ENCODE measurements at regions not wholly inside any gene's neighbourhood (a gene's known extent, or its start where the extent isn't known, plus 50 kb on each side); places are given as distances from the start of the nearest gene placed in this dataset.
"Not testable (repeated sequence)": the region's sequence is repeated elsewhere in the genome, so short reads cannot be mapped to it uniquely, and the experiment has no call there.

DNA sequence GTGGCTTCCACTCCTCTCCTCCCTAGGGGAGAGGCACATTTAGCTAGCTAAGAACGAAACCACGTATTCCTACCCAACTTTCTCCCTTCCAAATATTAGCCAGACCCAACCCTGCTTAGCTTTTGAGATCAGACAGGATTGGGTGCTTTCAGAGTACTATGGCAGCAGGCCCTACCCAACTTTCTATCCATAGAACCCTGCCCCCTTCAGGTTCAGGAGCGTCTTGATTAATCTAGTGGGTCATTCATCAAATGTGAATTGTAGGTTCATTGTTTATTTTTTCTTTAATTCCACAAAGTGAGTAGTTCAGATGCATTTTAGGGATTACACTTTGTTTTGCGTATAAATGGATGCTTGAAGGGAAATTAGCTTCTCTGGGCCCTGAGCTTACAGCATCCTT is 188.3 kb downstream of the MIB1 start:
- no peak for ATAC-seq
- no peak for DNase-seq

DNA sequence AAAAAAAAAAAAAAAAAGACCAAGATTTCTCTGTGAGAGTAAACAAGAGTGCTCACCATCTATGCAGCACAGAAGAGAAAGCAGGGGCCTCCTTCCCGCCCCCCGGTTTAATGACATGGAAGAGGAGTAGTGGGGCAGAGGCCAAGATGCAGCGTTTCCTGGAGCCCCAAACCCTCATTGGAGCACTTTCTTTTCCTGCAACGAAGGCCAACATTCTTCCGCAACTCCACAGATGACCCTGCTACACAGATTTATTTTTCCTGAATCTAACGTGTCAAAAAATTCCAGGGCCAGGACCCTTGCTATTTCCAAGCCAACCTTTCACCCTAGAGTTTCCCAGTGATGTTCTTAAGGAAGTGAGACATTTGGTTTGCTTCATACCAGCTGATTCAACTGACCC is 189.6 kb downstream of the MIB1 start:
- ATAC-seq (no peak), DNase-seq (no peak)

- DNase-seq (no peak), ATAC-seq (no peak)
These were observed 193.6 kb downstream of the MIB1 start for GRCh38 chr18:21933931-21934765.

- DNase-seq (no peak), ATAC-seq (no peak)
These were observed 194.1 kb downstream of the MIB1 start for GRCh38 chr18:21934766-21935015.

DNA sequence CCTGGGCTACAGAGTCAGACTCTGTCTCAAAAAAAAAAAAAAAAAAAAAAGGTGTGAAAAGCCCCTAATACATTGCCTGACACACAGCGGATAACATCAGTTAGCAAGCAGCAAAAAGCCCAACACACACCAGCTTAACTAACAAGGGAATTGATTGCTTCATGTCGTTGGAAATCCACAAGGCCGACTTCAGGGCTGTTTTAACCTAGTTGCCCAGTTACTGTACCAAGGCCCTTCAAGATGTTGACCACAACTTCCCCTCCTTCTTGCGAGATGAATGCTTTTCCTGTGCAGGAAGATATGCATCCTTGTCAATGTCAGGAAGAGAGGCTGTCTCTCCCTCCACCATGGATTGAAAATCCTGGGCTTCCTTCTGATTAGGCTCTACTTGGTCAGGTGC is 202.9 kb downstream of the MIB1 start:
- DNase-seq (no peak), ATAC-seq (no peak)

- ATAC-seq (no peak), DNase-seq (no peak)
These were observed 208.9 kb downstream of the MIB1 start for GRCh38 chr18:21949326-21950015.

GRCh38 chr18:21955757-21956652 is 213.4 kb upstream of the GATA6 start:
- ATAC-seq (peak; percentile 84), DNase-seq (peak; percentile 82)

DNA sequence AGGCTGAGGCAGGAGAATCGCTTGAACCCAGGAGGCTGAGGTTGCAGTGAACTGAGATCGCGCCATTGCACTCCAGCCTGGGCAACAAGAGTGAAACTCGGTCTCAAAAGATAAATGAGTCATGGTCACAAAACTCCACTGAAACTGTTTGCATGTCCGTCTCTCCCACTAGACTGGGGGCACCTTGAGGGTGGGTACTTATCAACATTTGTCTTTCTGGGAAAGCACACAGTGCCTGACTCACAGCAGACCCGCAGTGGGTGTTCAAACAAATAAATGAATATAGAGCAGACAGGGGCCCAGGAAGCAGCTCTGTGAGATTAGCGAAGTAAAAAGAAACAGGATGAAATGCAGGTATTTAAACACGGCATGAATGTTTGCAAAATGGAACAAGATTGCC is 211.1 kb upstream of the GATA6 start:
- ATAC-seq (no peak), DNase-seq (no peak)

- DNase-seq (no peak), ATAC-seq (no peak)
These were observed 210.5 kb upstream of the GATA6 start for GRCh38 chr18:21958707-21959450.

DNA sequence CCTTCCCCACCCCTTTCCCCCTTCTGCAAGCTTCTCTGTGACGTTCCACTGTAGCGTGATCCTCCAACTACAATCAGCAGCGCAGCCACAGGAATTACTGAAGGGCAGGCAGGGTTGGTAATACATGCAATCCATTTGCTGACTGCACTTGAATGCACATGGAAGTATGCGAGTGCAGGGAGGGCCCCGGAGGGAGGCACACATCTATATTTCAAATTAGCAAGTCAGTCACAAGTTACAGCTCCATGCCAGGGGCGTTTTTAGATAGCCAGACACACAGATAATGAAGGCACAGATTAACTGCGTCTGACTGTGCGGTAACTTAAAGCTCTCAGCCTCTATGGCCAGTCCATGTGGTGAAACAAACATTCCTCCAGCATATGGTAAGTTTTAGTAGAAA is 209.2 kb upstream of the GATA6 start:
- ATAC-seq (no peak), DNase-seq (no peak)

DNA sequence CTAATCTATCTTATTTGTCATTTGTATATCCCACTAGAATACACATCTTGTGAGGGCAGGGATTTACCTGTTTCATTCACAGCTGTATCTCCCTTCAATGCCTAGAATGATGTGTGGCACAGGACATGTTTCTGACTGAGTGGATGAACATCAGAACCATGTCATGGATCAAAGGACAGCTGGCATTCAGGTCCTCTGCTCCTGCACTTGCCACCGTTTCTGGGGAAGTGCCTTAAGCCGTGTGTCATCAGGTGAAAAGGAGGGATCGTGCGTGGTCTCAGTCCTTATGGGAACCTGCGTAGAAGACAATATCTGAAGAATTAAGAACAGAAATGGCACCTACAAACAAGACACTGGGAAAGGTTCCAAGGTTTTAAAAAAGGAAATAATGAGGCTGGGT is 206.1 kb upstream of the GATA6 start:
- DNase-seq (no peak), ATAC-seq (no peak)

DNA sequence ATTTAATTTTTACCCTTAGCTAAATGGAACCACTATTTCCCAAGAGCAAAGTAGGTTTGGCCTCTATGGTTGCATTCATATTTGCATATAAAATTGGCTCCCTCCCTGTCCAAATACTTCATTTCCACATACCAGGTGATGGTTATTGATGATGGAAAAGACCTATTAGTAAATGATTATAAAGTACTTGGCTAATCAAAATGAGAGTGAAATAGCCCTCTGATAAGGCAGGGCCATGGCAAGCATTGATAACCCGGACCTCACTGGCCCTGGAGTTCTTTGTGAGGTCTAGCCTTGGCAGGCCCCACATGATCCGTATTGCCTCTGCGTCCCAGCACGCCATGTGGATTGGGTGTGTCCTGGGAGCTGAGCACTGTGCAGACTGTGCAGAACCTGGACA is 201.1 kb upstream of the GATA6 start:
- ATAC-seq = no peak
- DNase-seq = no peak

DNA sequence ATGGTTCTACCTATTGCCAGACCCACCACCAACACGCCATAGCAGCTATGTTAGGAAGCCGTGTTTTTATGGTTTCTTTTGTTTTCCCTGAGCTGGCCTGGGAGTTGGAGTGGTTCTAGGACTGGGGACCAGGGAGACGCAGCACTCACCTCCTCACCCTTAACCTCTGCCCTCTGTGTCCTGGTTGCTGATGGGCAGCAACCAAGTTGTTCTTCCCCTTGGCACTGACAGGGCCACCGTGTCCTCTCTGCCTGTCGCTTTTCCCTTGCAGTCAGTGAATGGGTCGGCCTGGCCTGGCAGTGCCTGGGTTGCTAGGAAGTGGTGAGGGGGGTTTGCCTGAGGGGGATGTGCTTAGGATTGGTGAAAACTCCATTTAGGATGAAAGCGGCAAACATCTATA is 197.1 kb upstream of the GATA6 start:
- no peak for ATAC-seq
- DNase-seq = no peak

DNA sequence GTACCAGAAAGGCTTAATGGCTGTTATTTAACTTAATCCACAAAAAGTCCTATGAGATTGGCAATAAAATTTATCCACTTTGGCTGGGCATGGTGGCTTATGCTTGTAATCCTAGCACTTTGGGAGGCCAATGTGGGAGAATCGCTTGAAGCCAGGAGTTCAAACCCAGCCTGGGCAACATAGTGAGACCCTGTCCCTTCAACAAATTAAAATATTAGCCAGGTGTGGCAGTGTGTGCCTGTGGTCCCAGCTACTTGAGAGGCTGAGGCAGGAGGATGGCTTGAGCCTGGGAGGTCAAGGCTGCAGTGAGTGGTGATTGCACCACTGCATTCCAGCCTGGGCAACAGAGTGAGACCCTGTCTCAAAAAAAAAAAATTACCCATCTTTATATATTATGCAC is 193.4 kb upstream of the GATA6 start:
- DNase-seq, ATAC-seq: not testable (repeated sequence)

- ATAC-seq (no peak), DNase-seq (no peak)
These were observed 190.7 kb upstream of the GATA6 start for GRCh38 chr18:21978546-21979170.

DNA sequence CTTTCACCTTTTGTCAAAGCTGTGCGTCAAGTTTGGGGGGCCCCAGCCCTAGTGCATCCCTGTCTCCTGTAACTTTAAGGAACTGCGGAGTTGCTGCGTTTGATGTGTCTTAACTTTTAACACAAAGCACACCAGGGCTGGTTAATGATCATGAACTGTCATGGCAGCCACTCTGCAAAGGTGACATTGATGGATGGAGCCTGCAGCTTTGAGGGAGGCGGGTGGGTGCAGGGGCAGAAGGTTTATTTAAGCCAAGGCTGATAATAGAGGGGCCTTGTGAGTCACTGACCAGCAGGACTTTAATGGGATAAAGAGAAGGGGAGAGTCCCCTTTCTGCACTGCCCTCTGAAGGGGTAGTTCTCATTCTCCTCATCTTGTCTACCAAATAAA is 190.2 kb upstream of the GATA6 start:
- no peak for ATAC-seq
- DNase-seq = no peak

DNA sequence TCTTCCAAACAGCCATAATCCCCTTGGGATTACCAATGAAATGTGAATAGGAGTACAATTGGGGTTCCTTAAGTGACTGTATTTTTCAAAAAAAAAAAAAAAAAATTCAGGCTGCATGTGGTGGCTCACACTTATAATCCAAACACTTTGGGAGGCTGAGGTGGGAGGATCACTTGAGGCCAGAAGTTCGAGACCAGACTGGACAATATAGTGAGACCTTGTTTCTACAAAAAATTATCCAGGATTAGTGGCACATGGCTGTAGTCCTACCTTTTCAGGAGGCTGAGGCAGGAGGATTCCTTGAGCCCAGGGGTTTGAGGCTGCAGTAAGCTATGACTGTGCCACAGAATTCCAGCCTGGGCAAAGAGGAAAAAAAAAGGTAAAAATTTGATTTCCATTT is 189.6 kb upstream of the GATA6 start:
- DNase-seq (no peak), ATAC-seq (no peak)

- no peak for ATAC-seq
- DNase-seq = no peak
These were observed 188.6 kb upstream of the GATA6 start for GRCh38 chr18:21980744-21981143.

- ATAC-seq, DNase-seq: not testable (repeated sequence)
These were observed 187.9 kb upstream of the GATA6 start for GRCh38 chr18:21981489-21981888.

DNA sequence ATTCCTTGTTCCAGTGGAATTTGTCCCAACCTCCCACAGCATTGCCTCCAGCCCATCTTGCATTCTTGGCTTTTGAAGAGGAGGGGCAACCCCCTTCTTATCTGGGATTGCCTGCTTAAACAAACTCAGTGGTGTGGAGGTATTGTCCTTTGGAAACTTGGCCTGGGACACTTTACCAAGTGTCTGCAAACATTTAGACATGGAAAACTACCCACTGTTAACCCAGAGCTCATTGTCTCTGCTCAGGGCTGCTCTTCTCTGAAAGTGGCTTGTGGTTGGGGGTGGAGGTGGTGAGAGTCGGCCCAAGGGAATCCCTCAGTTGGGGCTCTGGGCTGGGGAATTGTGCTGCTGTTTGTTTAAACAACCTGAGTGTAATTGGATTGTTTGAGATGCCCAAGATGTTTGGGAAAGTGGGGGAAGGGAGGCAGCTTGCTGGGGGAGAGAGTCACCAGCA is 178.3 kb upstream of the GATA6 start:
- no peak for DNase-seq

DNA sequence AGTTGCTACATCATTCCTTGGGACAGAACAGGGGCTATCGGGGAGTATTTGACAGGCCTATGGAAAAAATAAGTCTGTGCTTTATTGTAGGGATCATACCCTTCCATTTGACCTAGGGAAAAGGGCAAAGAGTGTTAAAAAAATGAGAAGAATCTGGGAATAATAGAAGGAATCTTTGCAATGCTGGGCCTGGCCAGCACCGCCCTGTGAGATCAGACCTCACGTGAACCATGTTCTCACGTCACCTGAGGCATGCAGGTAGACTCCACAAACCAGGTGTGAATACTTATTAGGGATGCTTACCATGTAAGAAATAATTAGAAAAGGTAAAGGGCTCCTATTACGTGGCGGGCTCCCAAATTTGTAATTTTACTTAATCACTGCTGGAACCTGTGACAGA is 177.5 kb upstream of the GATA6 start:
- no peak for ATAC-seq
- no peak for DNase-seq

More for the DNA sequence above, 178.3 kb upstream of the GATA6 start:
- ATAC-seq = no peak

- ATAC-seq (no peak), DNase-seq (no peak)
These were observed 173.0 kb upstream of the GATA6 start for GRCh38 chr18:21996351-21996826.
